NB4 (cell line): ENCODE measurements at regions not wholly inside any gene's neighbourhood (a gene's known extent, or its start where the extent isn't known, plus 50 kb on each side); places are given as distances from the start of the nearest gene placed in this dataset.

ENCODE experiments used
- CTCF ChIP-seq: IDR thresholded peaks from one replicate; pipeline ENCODE4 v1.5.1; 2012; ENCODE audit warnings: low read depth, low read length
- MAX ChIP-seq: IDR thresholded peaks from 2 replicates; pipeline ENCODE4 v1.6.1; 2011; ENCODE audit warnings: low read depth, low read length

- TF ChIP-seq CTCF (no peak), MAX (no peak)
These were observed 234.8 kb downstream of the NR2F2 start for GRCh38 chr15:96565266-96565665.
